Body of pancreas (tissue), 4 donors: ENCODE measurements at regions not wholly inside any gene's neighbourhood (a gene's known extent, or its start where the extent isn't known, plus 50 kb on each side); places are given as distances from the start of the nearest gene placed in this dataset.

Source experiments
- POLR2A ChIP-seq, 3 donors: fragments of 450-650 bp; IDR thresholded peaks; one replicate each; pipeline ENCODE4 v1.6.1; 2016; ENCODE audit warnings: antibody characterized with exemption in 3 of 3, mild to moderate bottlenecking in 2 of 3
- TF ChIP-seq, protein P1 (sequence below), 7 experiments: fragments of 450-650 bp in 4 of 7; fragments of 200-600 bp in 3 of 7; sonication (generic) in 3 of 7; IDR thresholded peaks; one replicate each; pipeline ENCODE4 v1.5.1; 2016 to 2019; ENCODE audit warnings: antibody characterized with exemption in 7 of 7

DNA sequence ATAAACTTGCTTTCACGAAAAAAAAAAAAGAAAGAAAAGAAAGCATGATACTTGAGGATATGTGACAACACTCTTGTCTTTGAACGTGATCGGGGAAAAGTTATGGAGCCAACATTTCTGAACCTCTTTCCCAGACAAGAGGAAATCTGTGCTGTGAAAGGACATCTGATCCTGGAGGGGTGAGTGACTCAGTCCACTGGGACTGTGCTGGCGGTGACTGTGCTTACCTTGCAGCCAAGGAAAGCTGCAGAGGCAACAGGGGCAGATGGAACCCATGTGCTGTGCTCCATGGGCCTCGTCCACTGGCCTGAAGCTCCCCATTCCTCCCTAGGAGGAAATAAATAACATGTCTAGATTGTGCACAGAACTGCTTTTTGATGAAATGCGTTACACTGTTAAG lies 116.5 kb upstream of the RAB11FIP2 start:
- TF ChIP-seq, protein P1, sequence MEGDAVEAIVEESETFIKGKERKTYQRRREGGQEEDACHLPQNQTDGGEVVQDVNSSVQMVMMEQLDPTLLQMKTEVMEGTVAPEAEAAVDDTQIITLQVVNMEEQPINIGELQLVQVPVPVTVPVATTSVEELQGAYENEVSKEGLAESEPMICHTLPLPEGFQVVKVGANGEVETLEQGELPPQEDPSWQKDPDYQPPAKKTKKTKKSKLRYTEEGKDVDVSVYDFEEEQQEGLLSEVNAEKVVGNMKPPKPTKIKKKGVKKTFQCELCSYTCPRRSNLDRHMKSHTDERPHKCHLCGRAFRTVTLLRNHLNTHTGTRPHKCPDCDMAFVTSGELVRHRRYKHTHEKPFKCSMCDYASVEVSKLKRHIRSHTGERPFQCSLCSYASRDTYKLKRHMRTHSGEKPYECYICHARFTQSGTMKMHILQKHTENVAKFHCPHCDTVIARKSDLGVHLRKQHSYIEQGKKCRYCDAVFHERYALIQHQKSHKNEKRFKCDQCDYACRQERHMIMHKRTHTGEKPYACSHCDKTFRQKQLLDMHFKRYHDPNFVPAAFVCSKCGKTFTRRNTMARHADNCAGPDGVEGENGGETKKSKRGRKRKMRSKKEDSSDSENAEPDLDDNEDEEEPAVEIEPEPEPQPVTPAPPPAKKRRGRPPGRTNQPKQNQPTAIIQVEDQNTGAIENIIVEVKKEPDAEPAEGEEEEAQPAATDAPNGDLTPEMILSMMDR (IDR thresholded peaks at IDR 0.05), result no peak
- no peak for TF ChIP-seq POLR2A (IDR thresholded peaks at IDR 0.05)
